ENCODE measurements at regions not wholly inside any gene's neighbourhood (a gene's known extent, or its start where the extent isn't known, plus 50 kb on each side); places are given as distances from the start of the nearest gene placed in this dataset.

GRCh38 chr4:166153548-166153947 lies 280.5 kb downstream of the TLL1 start:
- peak; percentile 80 for DNase-seq (ENCODE audit: low read depth)
- no peak overlapping the region for H3K4me3 ChIP-seq (replicated peaks; ENCODE audit: low read depth, low read length)
- TF ChIP-seq CTCF (IDR thresholded peaks at IDR 0.05; ENCODE audit: low read length, missing control alignments): no peak

GRCh38 chr4:166162327-166162726 lies 289.3 kb downstream of the TLL1 start:
- TF ChIP-seq CTCF (IDR thresholded peaks at IDR 0.05; ENCODE audit: low read length, missing control alignments): no peak
- H3K4me3 ChIP-seq (replicated peaks; ENCODE audit: low read depth, low read length): no peak overlapping the region
- DNase-seq (ENCODE audit: low read depth): no peak

GRCh38 chr4:166165829-166166420 lies 292.9 kb downstream of the TLL1 start:
- peak; percentile 92 for DNase-seq (ENCODE audit: low read depth)
- peak; percentile 81 for TF ChIP-seq CTCF (IDR thresholded peaks at IDR 0.05; ENCODE audit: low read length, missing control alignments)
- no peak overlapping the region for H3K4me3 ChIP-seq (replicated peaks; ENCODE audit: low read depth, low read length)

- no peak overlapping the region for H3K4me3 ChIP-seq (replicated peaks; ENCODE audit: low read depth, low read length)
- TF ChIP-seq CTCF (IDR thresholded peaks at IDR 0.05; ENCODE audit: low read length, missing control alignments): peak; percentile 68
- peak; percentile 58 for DNase-seq (ENCODE audit: low read depth)
Observed at GRCh38 chr4:166169111-166169510, 296.1 kb downstream of the TLL1 start.

GRCh38 chr4:166172619-166173018 lies 299.6 kb downstream of the TLL1 start:
- no peak overlapping the region for H3K4me3 ChIP-seq (replicated peaks; ENCODE audit: low read depth, low read length)
- DNase-seq (ENCODE audit: low read depth): no peak
- no peak for TF ChIP-seq CTCF (IDR thresholded peaks at IDR 0.05; ENCODE audit: low read length, missing control alignments)

- DNase-seq (ENCODE audit: low read depth): peak; percentile 78
- no peak for TF ChIP-seq CTCF (IDR thresholded peaks at IDR 0.05; ENCODE audit: low read length, missing control alignments)
- H3K4me3 ChIP-seq (replicated peaks; ENCODE audit: low read depth, low read length): no peak overlapping the region
Observed at GRCh38 chr4:166174717-166175490, 301.9 kb downstream of the TLL1 start.
